WTC11 (cell line): ENCODE measurements at regions not wholly inside any gene's neighbourhood (a gene's known extent, or its start where the extent isn't known, plus 50 kb on each side); places are given as distances from the start of the nearest gene placed in this dataset.
"Not testable (repeated sequence)": the region's sequence is repeated elsewhere in the genome, so short reads cannot be mapped to it uniquely, and the experiment has no call there.

Experiments used
- ATAC-seq: fragments of 200-7000 bp; cut with Tn5 transposase; 2 replicates; pipeline ENCODE4 v1.10.0; 2021; ENCODE audit warnings: mild to moderate bottlenecking, moderate library complexity
- CTCF ChIA-PET: fragments of 300-600 bp; sonication (Branson Sonifier 250); formaldehyde crosslinking; loops from one replicate; lab custom pipeline; 2021; ENCODE audit warnings: antibody characterized with exemption; lab: Charles Lee
- POLR2A ChIA-PET: fragments of 350-600 bp; sonication (Branson Sonifier 250); formaldehyde crosslinking; loops from one replicate; lab custom pipeline; 2021; ENCODE audit warnings: antibody characterized with exemption; lab: Charles Lee
- DNase-seq: peaks from one replicate; pipeline ENCODE4 v3.0.0; 2021; ENCODE audit warnings: low spot score
- H3K27ac Mint-ChIP-seq: 2 replicates; pipeline ENCODE4 v1.8.0; 2021; ENCODE audit warnings: mixed read lengths
- H3K27me3 Mint-ChIP-seq: 2 replicates; pipeline ENCODE4 v1.8.0; 2021; ENCODE audit warnings: low read depth, mild to moderate bottlenecking, moderate library complexity, mixed read lengths
- H3K36me3 Mint-ChIP-seq: 2 replicates; pipeline ENCODE4 v1.8.0; 2021; ENCODE audit warnings: mixed read lengths
- H3K4me1 Mint-ChIP-seq: 2 replicates; pipeline ENCODE4 v1.8.0; 2022; ENCODE audit warnings: mixed read lengths
- H3K4me3 Mint-ChIP-seq: 2 replicates; pipeline ENCODE4 v1.8.0; 2021; ENCODE audit warnings: mild to moderate bottlenecking, moderate library complexity, mixed read lengths
- H3K9me3 Mint-ChIP-seq: 2 replicates; pipeline ENCODE4 v1.8.0; 2021; ENCODE audit warnings: mixed read lengths
- AFF4 ChIP-seq: sonication (generic); formaldehyde crosslinking; IDR thresholded peaks from 2 replicates; pipeline ENCODE4 v1.8.1; 2023; ENCODE audit warnings: mild to moderate bottlenecking, missing genetic modification reagents, borderline replicate concordance
- CREM ChIP-seq: sonication (generic); formaldehyde crosslinking; IDR thresholded peaks from 2 replicates; pipeline ENCODE4 v1.8.1; 2022; ENCODE audit warnings: mild to moderate bottlenecking, missing genetic modification reagents, moderate library complexity
- CTCF ChIP-seq: fragments of 200-600 bp; IDR thresholded peaks from 2 replicates; pipeline ENCODE4 v1.8.0; 2022; ENCODE audit warnings: antibody characterized with exemption
- EMX1 ChIP-seq: fragments of 250-450 bp; sonication (Bioruptor Pico); IDR thresholded peaks from 2 replicates; pipeline ENCODE4 v1.8.0; 2021; ENCODE audit warnings: mild to moderate bottlenecking
- HMGA2 ChIP-seq: fragments of 250-450 bp; sonication (Bioruptor Pico); IDR thresholded peaks from 2 replicates; pipeline ENCODE4 v1.4.0; 2021; ENCODE audit warnings: mild to moderate bottlenecking, moderate library complexity
- IRF1 ChIP-seq: sonication (generic); formaldehyde crosslinking; IDR thresholded peaks from 2 replicates; pipeline ENCODE4 v1.8.0; 2023; ENCODE audit warnings: missing genetic modification reagents
- IRF2 ChIP-seq: sonication (generic); formaldehyde crosslinking; IDR thresholded peaks from 2 replicates; pipeline ENCODE4 v1.8.0; 2022; ENCODE audit warnings: low read depth, missing genetic modification reagents, borderline replicate concordance
- MLX ChIP-seq: sonication (generic); formaldehyde crosslinking; IDR thresholded peaks from 2 replicates; pipeline ENCODE4 v1.8.1; 2023; ENCODE audit warnings: mild to moderate bottlenecking, missing genetic modification reagents, moderate library complexity
- PREB ChIP-seq: sonication (generic); formaldehyde crosslinking; IDR thresholded peaks from 2 replicates; pipeline ENCODE4 v1.8.1; 2022; ENCODE audit warnings: mild to moderate bottlenecking, missing genetic modification reagents, moderate library complexity, borderline replicate concordance
- SMAD3 ChIP-seq: sonication (generic); formaldehyde crosslinking; IDR thresholded peaks from 2 replicates; pipeline ENCODE4 v1.8.0; 2022; ENCODE audit warnings: missing genetic modification reagents, mild to moderate bottlenecking, borderline replicate concordance
- SOX15 ChIP-seq: fragments of 250-450 bp; sonication (Bioruptor Pico); IDR thresholded peaks from 2 replicates; pipeline ENCODE4 v1.9.0; 2021; ENCODE audit warnings: mild to moderate bottlenecking
- USF2 ChIP-seq: sonication (generic); formaldehyde crosslinking; IDR thresholded peaks from 2 replicates; pipeline ENCODE4 v1.8.1; 2023; ENCODE audit warnings: mild to moderate bottlenecking, missing genetic modification reagents, moderate library complexity
- ZNF232 ChIP-seq: sonication (generic); formaldehyde crosslinking; IDR thresholded peaks from 2 replicates; pipeline ENCODE4 v1.8.0; 2022; ENCODE audit warnings: mild to moderate bottlenecking, missing genetic modification reagents
- ZNF263 ChIP-seq: sonication (generic); formaldehyde crosslinking; IDR thresholded peaks from 2 replicates; pipeline ENCODE4 v1.8.1; 2022; ENCODE audit warnings: low read depth, mild to moderate bottlenecking, moderate library complexity, missing genetic modification reagents

GRCh38 chr11:15361316-15361715 is 246.6 kb downstream of the INSC start (continued):
- TF ChIP-seq SOX15 (CRISPR knock-in tag) (no peak), HMGA2 (CRISPR knock-in tag) (no peak), IRF2 (CRISPR knock-in tag) (no peak), MLX (CRISPR knock-in tag) (no peak), ZNF232 (CRISPR knock-in tag) (no peak), CREM (CRISPR knock-in tag) (no peak), IRF1 (no peak), AFF4 (CRISPR knock-in tag) (no peak), USF2 (CRISPR knock-in tag) (no peak)

- H3K27ac Mint-ChIP-seq, H3K27me3 Mint-ChIP-seq, CTCF ChIA-PET, H3K4me3 Mint-ChIP-seq, ATAC-seq, POLR2A ChIA-PET, H3K36me3 Mint-ChIP-seq, DNase-seq, H3K9me3 Mint-ChIP-seq: not testable (repeated sequence)
- peaks cover 28% of the 10 kb centered on the region for H3K4me1 Mint-ChIP-seq
Observed at GRCh38 chr11:15365286-15365685, 250.6 kb downstream of the INSC start.

- no peaks in the 10 kb centered on the region for H3K36me3 Mint-ChIP-seq
- ChIA-PET POLR2A (no interaction called here), CTCF (no interaction called here)
- no peaks in the 10 kb centered on the region for H3K27me3 Mint-ChIP-seq
- no peak overlapping the region for H3K4me3 Mint-ChIP-seq
- ATAC-seq, result no peak; the same call in 1 of the 2 replicates
- TF ChIP-seq SMAD3 (CRISPR knock-in tag), result no peak
- no peak for TF ChIP-seq CTCF
- TF ChIP-seq PREB (CRISPR knock-in tag), result no peak
- no peak for TF ChIP-seq ZNF263
- TF ChIP-seq EMX1 (CRISPR knock-in tag), result no peak
- TF ChIP-seq, all 79 proteins: peak for 0
- no peaks in the 10 kb centered on the region for H3K9me3 Mint-ChIP-seq
- H3K4me1 Mint-ChIP-seq, result peaks cover 28% of the 10 kb centered on the region
- peak; percentile 12 for DNase-seq
- no peak overlapping the region for H3K27ac Mint-ChIP-seq
Observed at GRCh38 chr11:15367695-15368094, 253.0 kb downstream of the INSC start.
